Smooth muscle cell (in vitro differentiated cells): ENCODE measurements at regions not wholly inside any gene's neighbourhood (a gene's known extent, or its start where the extent isn't known, plus 50 kb on each side); places are given as distances from the start of the nearest gene placed in this dataset.

Source experiments
- DNase-seq: peaks from one replicate; lab custom pipeline; 2025; ENCODE audit not compliant: unreplicated experiment; lab: John Stamatoyannopoulos, UW
- H2AFZ ChIP-seq: fragments of 200-600 bp; sonication (generic); 2 replicates; pipeline ENCODE4 v1.6.0; 2016; ENCODE audit warnings: antibody characterized with exemption, low read depth, mild to moderate bottlenecking
- H3F3A ChIP-seq: fragments of 200-600 bp; sonication (generic); 2 replicates; pipeline ENCODE4 v1.6.0; 2017; ENCODE audit warnings: antibody characterized with exemption, low read depth
- H3K27ac ChIP-seq: fragments of 200-600 bp; sonication (generic); 2 replicates; pipeline ENCODE4 v1.5.1; 2016; ENCODE audit warnings: low read depth, mild to moderate bottlenecking
- H3K27me3 ChIP-seq: fragments of 200-600 bp; sonication (generic); 2 replicates; pipeline ENCODE4 v1.6.1; 2016; ENCODE audit warnings: low read depth, mild to moderate bottlenecking
- H3K36me3 ChIP-seq: fragments of 200-600 bp; sonication (generic); 2 replicates; pipeline ENCODE4 v1.5.1; 2016; ENCODE audit warnings: low read depth
- H3K4me1 ChIP-seq: fragments of 200-600 bp; sonication (generic); 2 replicates; pipeline ENCODE4 v1.5.1; 2016; ENCODE audit warnings: low read depth
- H3K4me2 ChIP-seq: fragments of 200-600 bp; sonication (generic); 2 replicates; pipeline ENCODE4 v1.6.0; 2016; ENCODE audit warnings: mild to moderate bottlenecking
- H3K4me3 ChIP-seq: fragments of 200-600 bp; sonication (generic); 2 replicates; pipeline ENCODE4 v1.5.1; 2016; ENCODE audit warnings: mild to moderate bottlenecking
- H3K79me2 ChIP-seq: fragments of 200-600 bp; sonication (generic); 2 replicates; pipeline ENCODE4 v1.6.0; 2016; ENCODE audit warnings: low read depth, mild to moderate bottlenecking
- H3K9ac ChIP-seq: fragments of 200-600 bp; sonication (generic); 2 replicates; pipeline ENCODE4 v1.6.0; 2016; ENCODE audit warnings: low read depth
- H3K9me3 ChIP-seq: fragments of 200-600 bp; sonication (generic); replicated peaks from 2 replicates; pipeline ENCODE4 v1.5.1; 2016; ENCODE audit warnings: low read depth
- H4K20me1 ChIP-seq: fragments of 200-600 bp; sonication (generic); 2 replicates; pipeline ENCODE4 v1.6.0; 2016; ENCODE audit warnings: low read depth
- CTCF ChIP-seq: fragments of 200-600 bp; sonication (generic); IDR thresholded peaks from 2 replicates; pipeline ENCODE4 v1.5.1; 2017; ENCODE audit warnings: borderline replicate concordance, mild to moderate bottlenecking, antibody characterized with exemption; ENCODE audit not compliant: insufficient read depth, poor library complexity, severe bottlenecking
- WGBS: methylation state at CpG from one replicate; pipeline ENCODE4 v1.1.7; 2016; ENCODE audit warnings: low lambda C conversion rate; 5-methylcytosine and 5-hydroxymethylcytosine counted together

- no peak overlapping the region for H3K4me3 ChIP-seq
- H3K4me2 ChIP-seq = no peak overlapping the region
- H3K4me1 ChIP-seq = no peaks in the 10 kb centered on the region
- H3K27ac ChIP-seq = no peak overlapping the region
- peaks cover 30% of the 10 kb centered on the region for H3K79me2 ChIP-seq
- WGBS = 89% methylated on average over 5 of the region's 5 CpGs
- H4K20me1 ChIP-seq = peaks cover 13% of the 10 kb centered on the region
- DNase-seq = no peak
- TF ChIP-seq CTCF = no peak
- no peaks in the 10 kb centered on the region for H3K27me3 ChIP-seq
- no peaks in the 10 kb centered on the region for H3F3A ChIP-seq
- H3K9ac ChIP-seq = no peak overlapping the region
- no peaks in the 10 kb centered on the region for H3K36me3 ChIP-seq
- H3K9me3 ChIP-seq = no peaks in the 10 kb centered on the region
- H2AFZ ChIP-seq = no peak overlapping the region
These were observed 56.8 kb downstream of the UTRN start for GRCh38 chr6:144341831-144342527.

- no peak for DNase-seq
- Histone ChIP-seq H3F3A (no peaks in the 10 kb centered on the region), H4K20me1 (peaks cover 14% of the 10 kb centered on the region), H3K9ac (no peak overlapping the region), H3K36me3 (no peaks in the 10 kb centered on the region), H2AFZ (no peak overlapping the region), H3K9me3 (no peaks in the 10 kb centered on the region), H3K27ac (no peak overlapping the region), H3K4me3 (no peak overlapping the region), H3K27me3 (no peaks in the 10 kb centered on the region), H3K79me2 (peaks cover 23% of the 10 kb centered on the region), H3K4me1 (no peaks in the 10 kb centered on the region), H3K4me2 (no peak overlapping the region)
- WGBS = 78% methylated on average over 10 of the region's 10 CpGs
- no peak for TF ChIP-seq CTCF
These were observed 58.7 kb downstream of the UTRN start for GRCh38 chr6:144343701-144344428.

GRCh38 chr6:144344646-144345045, 59.5 kb downstream of the UTRN start:
- H3F3A ChIP-seq = no peaks in the 10 kb centered on the region
- peaks cover 13% of the 10 kb centered on the region for H4K20me1 ChIP-seq
- H3K4me3 ChIP-seq = no peak overlapping the region
- H3K4me1 ChIP-seq = no peaks in the 10 kb centered on the region
- H3K27ac ChIP-seq = no peak overlapping the region
- TF ChIP-seq CTCF = no peak
- H3K27me3 ChIP-seq = no peaks in the 10 kb centered on the region
- no peak for DNase-seq
- H2AFZ ChIP-seq = no peak overlapping the region
- H3K9me3 ChIP-seq = no peaks in the 10 kb centered on the region
- peaks cover 23% of the 10 kb centered on the region for H3K79me2 ChIP-seq
- no peaks in the 10 kb centered on the region for H3K36me3 ChIP-seq
- no peak overlapping the region for H3K4me2 ChIP-seq
- WGBS = 85% methylated on average over 5 of the region's 5 CpGs
- H3K9ac ChIP-seq = no peak overlapping the region
